ENCODE measurements at regions not wholly inside any gene's neighbourhood (a gene's known extent, or its start where the extent isn't known, plus 50 kb on each side); places are given as distances from the start of the nearest gene placed in this dataset.

DNA sequence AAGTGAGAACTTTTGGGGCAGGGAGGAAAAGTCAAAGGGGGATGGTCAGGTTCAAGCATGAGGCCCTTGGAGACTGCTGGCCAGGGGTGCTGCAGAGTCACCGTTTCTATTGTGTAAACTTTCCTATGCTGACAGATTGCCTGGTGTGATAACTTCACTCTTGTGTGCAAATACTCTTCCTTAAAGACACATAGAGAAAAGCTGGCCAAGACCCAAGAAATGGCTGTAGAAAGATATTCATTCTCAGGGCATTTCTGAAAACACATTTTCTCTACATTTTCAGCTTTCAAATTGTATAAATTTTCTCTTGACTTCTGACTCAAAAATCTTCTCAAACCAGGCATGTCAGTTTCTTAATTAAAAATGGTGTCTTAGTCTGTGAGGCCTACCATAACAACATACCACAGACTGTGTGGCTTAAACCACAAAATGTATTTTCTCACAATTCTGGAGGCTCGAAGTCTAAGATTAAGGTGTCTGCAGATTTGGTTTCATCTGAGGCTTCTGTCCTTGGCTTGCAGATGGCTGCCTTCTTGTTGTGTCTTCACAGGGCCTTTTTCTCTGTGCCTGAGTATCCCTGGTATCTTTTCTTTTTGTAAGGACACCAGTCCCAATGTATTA, 304.5 kb downstream of the KCNRG start:
- no peak for DNase-seq (ENCODE audit: low spot score)

- no peak for DNase-seq (ENCODE audit: low spot score)
Measured at GRCh38 chr13:50320271-50320862, 305.1 kb downstream of the KCNRG start.

DNA sequence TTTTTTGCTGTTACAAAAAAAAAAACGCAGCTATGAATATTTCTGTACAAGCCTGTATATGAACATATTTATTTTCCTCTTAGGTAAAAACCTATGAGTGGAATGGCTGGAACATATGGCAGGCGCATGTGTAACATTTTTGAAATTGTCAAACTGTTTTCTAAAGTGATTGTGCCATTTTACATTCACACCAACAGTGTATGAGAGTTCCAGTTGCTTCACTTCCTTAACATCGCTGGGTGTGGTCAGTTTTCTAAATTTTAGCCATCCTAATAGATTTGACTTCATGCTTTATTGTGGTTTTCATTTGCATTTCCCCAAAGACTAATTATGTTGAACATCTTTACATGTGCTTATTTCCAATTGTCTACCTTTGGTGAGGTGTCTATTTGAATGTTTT, 306.8 kb downstream of the KCNRG start:
- DNase-seq (ENCODE audit: low spot score), result no peak

DNA sequence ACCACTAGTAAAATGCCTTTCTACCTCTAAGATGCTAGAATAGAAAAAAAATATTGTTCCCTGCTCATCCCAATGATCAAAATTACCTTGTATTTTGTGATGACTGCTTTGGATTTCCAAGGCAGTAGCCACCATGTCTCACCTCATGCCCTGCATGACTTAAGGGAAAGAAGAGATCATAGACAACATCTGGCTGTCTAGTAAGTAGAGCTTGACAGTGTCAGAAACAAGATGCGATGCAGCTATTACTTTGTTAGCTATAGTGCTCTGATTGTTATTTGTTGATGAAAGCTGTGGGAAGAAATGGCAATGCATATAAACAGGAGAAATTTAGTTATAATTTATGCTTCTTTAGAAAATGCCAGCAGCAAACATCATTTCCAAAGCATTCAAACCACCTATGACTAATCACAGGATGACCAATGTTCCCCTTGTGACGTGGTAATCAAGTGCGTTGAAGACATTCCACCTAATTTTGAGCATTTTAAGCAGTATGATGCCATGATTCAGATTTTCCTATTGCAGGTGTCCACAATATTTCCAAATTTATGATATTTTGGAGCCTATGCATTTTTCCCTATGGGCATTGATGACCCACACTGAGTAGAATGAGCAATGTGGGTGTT, 308.3 kb downstream of the KCNRG start:
- no peak for DNase-seq (ENCODE audit: low spot score)

- DNase-seq (ENCODE audit: low spot score), result no peak
Measured at GRCh38 chr13:50326271-50326670, 311.0 kb downstream of the KCNRG start.

DNA sequence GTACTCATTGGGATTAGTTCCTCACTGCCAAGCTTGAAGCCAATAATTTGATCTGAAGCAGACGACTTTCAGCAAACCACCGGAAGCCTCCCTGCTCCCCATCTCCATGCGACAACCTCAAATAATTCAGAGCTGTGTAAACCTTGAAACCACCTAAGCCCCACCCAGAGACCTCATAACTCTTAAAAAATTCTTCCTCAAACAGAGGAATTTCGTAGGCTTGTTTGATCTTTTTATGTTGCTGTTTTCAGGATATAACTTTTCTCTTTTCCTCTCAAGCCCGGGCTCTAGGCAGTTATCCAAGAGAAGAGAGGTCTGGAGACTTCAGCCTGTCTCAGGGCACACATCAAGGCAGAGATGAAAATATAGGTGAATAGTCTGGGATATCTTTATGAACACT, 311.6 kb downstream of the KCNRG start:
- no peak for DNase-seq (ENCODE audit: low spot score)

DNA sequence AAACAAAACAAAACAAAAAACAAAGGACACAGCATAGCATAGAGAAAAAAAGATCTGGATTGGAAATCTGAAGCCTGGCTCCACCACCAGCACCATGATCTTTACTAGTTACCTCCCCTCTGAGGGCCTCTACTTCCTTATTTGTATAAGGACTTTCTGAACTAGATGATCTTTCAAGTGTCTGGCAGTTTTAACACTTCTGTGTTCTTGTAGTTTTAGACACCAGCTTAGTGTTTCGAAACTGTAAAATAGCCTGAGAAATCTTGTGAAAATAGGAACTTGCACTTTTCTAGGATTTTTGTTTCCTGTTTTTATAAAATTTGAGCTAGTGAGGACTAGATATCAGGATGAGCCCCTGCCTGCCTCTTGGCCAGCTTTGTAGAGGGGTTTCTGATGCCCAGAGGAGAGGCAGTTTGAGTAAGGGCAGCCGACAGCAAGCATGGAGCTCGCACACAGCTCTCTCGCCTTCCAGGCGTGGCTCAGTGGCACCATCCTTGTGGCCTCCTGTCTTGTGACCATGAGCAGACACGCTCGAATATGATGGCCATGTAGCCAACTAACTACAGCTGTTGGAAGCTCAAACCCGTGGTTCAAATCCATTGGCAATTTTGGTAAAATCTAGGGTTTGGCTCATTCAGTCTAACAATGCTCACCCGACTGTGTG, 319.0 kb downstream of the KCNRG start:
- DNase-seq (ENCODE audit: low spot score), result no peak

DNA sequence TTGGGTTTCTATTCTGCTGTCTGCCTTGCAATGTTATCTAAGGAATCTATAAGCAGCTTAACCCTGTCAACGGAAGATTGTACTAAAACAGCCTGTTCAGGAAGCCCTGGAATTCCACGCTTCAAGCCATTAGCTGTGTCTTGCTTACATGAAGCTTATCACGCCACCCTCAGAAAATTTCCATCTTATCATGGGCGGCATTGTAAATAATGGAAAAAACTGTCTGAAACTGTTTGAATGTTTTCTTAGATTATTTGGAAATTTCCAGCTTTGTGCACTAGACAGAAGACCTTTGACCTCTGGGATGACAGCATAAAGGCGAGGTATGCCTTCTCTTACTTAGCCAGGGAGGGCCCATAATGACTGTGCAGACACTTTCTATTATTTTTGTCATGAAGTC, 319.7 kb downstream of the KCNRG start:
- no peak for DNase-seq (ENCODE audit: low spot score)

DNA sequence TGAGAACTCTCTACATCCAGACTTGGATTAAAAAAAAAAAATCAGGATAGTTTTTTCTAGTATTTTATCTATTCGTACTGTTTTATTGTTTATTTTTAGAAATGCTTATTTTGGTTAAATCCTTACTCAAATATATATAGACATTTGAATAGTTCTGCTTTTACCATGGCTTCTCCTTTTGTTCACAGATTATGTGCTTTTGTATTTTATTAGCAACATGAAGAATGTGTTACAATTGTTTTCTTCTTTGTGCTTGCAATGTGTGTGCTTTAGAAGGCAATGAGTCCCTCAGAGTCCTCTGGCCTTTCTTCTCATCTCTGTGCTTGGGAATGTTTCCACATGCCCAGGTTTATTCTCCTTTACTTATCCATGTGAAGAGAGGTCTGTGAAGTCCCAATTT, 324.0 kb downstream of the KCNRG start:
- DNase-seq (ENCODE audit: low spot score), result no peak

DNA sequence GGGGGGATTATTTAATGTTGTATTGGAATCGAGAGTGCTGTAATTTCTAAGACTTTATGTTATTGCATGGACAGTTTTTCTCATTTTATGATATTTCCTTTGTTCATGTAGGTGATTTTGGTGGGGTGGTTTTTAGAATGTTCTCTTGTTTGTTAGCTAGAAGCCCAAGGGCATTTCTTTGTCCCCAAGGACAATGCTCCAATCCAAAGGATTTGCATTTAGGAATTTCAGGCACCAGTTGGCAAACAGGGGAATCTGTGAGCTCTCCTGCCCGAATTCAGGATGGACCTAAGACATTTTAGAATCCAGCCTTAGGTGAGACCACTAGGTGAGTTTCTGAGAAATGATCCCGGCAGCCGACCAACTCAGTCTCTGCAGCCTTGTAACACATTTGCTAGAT, 324.9 kb downstream of the KCNRG start:
- DNase-seq (ENCODE audit: low spot score), result no peak

DNA sequence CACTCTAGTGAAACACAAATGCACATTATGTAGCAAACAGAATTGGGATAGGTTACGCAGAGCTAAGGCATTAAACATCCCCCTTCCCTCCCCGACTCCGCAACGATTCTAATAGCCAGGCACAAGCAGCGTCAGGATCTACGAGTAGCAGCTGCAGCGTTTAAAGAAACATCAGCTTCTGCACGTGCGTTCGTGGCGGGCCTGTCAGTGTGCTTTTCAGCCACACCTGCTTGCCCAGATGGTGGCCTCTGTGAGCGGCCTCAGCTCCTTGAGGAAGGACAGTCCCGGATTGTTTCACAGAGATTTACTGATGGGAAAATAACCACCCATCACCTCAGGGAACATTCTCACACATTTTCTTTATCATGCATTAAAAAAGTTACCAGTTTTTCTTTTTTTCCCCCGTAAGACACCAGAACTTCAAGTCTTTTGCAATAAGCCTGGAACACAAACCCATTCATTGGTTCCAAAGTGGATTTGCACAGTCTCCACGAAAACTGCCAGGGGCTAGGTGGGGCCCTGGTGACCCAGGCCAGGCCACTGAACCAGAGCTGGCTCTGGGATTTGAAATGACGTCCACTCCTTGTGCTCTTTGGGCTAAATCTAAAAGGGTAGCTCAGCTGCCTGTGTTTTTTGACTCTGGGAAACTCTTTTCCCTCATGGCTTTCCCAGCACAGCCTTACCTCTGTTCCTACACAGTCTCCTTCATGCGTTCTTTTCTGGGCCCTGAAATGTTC, 325.5 kb downstream of the KCNRG start:
- no peak for DNase-seq (ENCODE audit: low spot score)

GRCh38 chr13:50341526-50341925, 326.3 kb downstream of the KCNRG start:
- DNase-seq (ENCODE audit: low spot score), result no peak

- no peak for DNase-seq (ENCODE audit: low spot score)
Measured at GRCh38 chr13:50344717-50345116, 329.5 kb downstream of the KCNRG start.

DNA sequence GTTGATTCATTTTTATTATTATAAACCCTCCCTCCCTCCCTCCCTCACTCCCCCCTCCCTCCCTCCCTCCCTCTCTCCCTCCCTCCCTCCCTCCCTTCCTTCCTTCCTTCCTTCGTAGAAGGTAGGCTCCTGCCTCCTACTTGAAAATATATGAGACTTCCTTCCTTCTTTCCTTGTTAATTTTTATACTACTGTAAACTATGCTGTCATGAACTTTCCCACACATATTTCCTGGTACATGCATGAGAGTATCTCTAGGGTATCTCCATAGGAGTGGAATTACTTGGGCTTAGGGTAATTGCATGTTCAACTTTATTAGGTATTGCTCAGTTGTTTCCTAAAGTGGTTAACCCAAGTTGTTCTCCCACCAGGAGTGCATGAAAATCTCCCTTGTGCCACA, 330.6 kb downstream of the KCNRG start:
- DNase-seq (ENCODE audit: low spot score), result no peak

DNA sequence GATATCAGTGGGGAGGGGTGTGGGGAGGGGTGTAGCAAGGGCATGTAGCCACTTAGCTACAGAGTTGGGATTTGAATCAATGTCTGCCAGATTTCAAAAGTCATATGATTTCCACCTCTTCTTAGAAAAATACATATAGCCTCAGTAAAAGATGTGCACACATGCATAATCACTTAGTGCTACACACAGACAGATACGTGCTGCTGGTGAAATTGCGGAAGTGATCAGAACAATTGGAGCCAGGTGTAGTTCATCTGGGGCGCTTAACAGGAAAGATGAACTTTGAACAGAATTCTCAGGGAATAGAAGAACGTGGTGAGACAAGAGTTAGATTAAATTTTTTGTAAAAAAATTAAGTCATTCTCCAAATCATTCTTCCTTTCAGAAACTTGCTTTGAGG, 333.1 kb downstream of the KCNRG start:
- no peak for DNase-seq (ENCODE audit: low spot score)

DNA sequence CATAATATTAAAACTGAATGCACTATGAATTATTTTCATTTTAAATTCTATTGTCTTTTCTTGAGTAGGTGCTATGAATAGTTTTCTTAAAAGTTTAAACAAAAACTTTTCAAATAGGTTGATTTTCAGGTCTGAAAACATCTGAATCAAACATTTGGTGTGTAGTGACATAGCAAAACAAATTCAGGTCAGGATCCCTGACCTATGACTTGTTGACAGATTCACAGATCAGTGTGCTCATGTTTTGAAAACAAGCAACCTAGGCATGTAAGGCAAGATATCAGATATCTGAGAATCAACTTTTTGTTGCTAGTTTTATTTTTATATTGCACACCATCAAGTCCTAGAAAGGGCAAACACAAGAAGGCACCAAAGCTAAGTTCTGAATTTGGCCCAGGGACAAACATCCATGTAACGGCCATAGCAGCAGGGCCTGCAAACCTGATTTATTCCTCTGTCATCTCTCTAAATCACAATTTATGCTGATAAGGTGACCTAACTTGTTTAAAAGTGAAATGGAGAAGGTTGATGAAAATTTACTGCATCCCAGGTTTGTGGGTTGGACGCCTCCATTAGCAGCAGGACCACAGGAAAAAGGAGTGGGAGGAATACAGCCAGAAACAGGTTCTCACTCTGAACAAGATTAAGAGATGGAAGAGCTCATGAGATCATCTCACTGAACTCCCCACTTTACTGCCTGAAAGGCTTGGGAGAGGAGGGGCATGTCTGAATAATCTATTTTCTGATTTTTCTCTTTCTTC, 337.7 kb downstream of the KCNRG start:
- DNase-seq (ENCODE audit: low spot score), result no peak

- no peak for DNase-seq (ENCODE audit: low spot score)
Measured at GRCh38 chr13:50353651-50354415, 338.6 kb downstream of the KCNRG start.

GRCh38 chr13:50355797-50356196, 340.6 kb downstream of the KCNRG start:
- no peak for DNase-seq (ENCODE audit: low spot score)

GRCh38 chr13:50357136-50357535, 341.9 kb downstream of the KCNRG start:
- DNase-seq (ENCODE audit: low spot score), result no peak

GRCh38 chr13:50357586-50358118, 342.4 kb downstream of the KCNRG start:
- DNase-seq (ENCODE audit: low spot score), result no peak

Measured in NAMALWA (cell line).